CD4-positive, alpha-beta T cell treated with Interleukin-10 for 1 hour (primary cell): ENCODE measurements at regions not wholly inside any gene's neighbourhood (a gene's known extent, or its start where the extent isn't known, plus 50 kb on each side); places are given as distances from the start of the nearest gene placed in this dataset.
"Not testable (repeated sequence)": the region's sequence is repeated elsewhere in the genome, so short reads cannot be mapped to it uniquely, and the experiment has no call there.

Source experiments
- DNase-seq: peaks from one replicate; pipeline ENCODE4 v3.0.0-alpha.2; 2020

DNA sequence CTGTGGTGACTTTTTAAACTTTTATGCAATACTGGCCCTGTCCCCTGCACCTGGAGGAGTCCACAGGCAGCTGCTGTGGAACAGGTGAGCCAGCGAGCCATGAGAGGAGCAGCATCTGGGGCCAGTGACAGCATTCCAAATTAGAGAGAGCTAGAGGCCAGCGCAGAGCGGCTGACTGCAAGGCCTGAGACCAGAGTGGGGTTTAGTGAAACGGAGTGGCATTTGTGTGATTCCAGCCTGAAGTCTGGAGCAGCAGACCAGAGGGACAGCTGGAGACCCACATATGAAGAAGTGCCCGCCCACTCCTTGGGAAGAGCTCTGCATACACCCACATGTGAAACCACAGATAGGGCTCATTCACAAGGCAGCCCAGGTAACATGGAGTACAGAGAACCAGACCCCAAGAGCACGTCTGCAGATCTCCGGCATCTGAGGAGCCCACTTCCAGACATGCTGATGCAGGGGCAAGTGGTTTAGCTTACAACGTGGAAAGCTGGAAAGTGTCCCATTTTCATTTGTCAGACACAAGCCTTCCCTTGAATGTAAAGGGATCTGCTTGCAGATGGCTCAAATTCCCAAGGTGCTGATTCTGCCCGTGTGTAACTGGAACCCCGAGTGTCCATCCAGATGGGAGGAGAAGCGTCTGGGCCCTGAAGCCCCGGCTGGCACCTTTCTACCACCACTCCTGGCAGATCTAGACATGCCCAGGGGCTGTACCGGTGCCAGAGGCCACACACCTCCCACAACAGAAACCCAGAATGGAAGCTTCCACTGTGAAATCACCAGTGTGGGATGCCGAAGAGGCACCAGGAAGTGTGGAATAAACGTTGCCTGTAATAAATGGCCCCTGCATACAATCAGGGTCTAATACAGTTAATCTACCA, 256.0 kb upstream of the TCERG1L start:
- DNase-seq: no peak

GRCh38 chr10:131568866-131569265, 257.3 kb upstream of the TCERG1L start:
- DNase-seq: no peak

DNA sequence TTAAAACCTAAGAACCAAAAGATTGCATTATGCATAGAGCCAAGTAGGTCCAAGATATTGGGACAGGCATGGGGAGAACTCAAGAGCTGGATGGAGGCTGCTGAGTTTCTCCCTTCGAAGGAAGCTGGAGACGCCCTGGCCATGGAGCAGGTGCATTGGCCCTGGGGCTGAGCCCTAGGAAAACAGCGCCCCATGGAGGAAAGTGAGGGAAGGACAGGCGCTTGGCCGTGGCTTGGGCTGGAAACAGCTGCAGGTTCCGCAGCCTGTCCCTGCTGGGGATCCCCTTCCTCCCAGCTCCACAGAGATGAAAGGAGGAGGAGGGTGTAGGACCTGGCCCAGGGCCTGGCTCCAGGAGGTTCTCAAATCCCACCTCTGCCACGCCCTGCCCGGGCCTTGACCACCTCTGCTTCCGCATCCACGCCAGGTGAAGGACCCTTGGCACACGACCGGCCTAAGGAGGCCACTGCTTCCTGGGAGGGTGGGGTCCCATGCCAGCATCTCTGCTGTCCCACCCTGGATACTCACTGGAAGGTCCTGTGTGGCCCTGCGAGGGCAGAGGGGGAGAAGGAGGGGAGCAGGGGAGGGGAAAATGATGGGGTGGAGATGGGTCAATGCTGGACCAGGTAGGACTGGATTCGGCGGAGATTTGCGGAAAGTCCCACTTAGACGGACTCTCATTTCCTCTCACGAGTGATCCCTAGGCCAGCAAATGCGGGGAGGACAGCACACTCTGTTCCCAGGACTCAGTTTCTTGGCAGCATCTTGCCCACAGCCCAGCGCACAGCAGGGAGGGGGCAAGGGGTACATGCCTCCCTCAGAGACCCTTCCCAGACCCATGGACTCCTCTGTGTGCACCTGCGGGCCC, 258.6 kb upstream of the TCERG1L start:
- DNase-seq: no peak

DNA sequence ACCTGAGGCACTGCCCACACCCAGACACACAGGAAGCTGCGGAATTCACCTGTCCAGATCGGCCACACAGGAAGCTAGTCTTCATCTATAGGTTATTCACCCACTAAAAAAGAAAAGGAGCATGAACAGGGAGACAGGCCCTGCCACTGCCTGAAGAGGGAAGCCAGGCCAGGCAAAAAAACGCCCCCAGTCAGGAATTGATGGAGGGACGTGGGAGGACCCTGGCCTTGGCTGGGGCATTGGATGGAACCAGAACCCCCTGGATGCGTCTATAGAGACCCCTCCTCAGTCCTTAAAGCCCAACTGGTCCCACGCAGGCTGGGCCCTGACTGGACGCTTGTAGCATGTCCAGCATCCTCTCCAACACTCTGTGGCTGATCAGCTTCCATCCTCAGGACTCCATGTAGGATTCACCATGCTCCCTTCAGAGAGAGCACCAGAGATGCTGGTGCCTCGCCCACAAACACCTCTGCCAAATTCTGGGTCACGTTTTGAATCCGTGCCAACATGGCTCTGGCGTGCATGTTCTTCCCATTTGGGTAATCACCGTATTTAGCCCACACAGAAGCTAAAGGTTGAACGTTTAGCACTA, 259.3 kb upstream of the TCERG1L start:
- DNase-seq: no peak

GRCh38 chr10:131571346-131571745, 259.8 kb upstream of the TCERG1L start:
- no peak for DNase-seq

DNA sequence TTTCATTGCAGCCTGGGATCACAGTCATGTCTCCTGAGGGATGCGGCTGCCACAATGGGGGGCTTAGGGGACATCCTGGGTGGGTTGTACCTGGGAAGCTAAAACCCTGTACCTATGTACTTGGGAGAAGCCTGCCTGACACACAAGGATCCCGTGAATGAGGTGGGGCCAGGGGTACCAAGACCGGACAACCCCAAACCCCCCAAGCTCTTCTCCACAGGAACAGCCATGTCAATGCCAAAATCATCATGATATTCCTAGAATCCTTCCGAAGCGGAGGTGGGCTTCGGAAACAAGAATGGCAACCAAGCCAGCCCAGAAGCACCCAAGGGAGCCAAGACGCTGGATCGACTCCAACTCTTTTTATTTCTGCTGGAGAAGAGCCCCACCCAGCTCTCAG, 260.3 kb upstream of the TCERG1L start:
- no peak for DNase-seq

- DNase-seq: no peak
These were observed 261.7 kb upstream of the TCERG1L start for GRCh38 chr10:131573256-131573655.

DNA sequence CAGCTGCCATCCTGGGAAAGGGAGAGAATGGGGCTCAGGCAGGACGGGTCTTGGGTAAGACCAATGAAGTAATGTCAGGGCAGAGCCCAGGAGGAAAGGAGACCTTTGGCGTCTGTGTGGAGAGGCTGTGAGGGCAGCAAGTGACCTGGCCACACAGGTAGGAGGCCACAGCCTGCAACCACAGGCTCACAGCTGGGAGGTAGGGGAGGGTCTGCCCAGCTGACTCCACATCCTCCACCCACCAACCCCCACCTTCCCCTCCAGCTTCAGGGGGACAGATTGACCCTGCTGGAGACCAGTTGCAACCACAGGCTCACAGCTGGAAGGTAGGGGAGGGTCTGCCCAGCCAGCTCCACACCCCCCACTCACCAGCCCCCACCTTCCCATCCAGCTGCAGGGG, 262.2 kb upstream of the TCERG1L start:
- no peak for DNase-seq

GRCh38 chr10:131574363-131574706, 262.8 kb upstream of the TCERG1L start:
- no peak for DNase-seq

- no peak for DNase-seq
These were observed 263.3 kb upstream of the TCERG1L start for GRCh38 chr10:131574707-131575430.

GRCh38 chr10:131575877-131576276, 264.4 kb upstream of the TCERG1L start:
- no peak for DNase-seq

GRCh38 chr10:131576341-131577177, 265.0 kb upstream of the TCERG1L start:
- no peak for DNase-seq

- DNase-seq: no peak
These were observed 265.6 kb upstream of the TCERG1L start for GRCh38 chr10:131577178-131577555.

DNA sequence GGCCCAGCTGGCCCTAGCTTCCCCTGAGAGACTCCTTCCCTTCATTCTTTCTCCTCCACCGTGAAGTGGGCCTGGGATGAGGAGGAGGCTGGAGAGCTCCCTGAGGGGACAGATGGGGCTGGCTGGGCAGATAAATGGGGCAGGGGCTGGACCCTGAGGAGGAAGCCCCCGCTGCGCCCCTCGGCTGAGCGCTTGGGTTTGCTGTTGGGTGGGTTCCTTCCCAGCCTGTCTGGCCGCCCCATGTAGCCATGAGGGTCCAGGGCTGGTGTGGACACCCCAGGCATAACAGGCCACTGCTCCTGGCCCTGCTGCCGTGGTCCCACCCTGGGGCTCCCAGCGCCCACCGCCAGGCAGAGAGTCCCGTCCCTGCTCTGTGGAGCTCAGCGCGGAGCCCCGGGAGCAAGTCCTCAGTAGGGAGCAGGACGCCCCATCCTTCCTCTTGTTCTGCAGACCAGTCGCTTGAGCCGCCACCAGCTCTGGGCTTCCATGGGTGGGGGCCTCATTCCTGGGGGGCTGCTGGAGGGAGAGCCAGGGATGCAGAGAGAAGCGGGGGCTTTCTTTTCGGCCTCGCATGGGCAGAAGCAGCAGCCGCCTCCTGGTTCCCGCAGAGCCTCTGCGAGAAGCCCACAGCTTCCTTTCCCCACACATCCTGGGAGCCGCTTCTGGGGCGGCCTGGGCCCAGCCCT, 266.4 kb upstream of the TCERG1L start:
- DNase-seq: no peak

DNA sequence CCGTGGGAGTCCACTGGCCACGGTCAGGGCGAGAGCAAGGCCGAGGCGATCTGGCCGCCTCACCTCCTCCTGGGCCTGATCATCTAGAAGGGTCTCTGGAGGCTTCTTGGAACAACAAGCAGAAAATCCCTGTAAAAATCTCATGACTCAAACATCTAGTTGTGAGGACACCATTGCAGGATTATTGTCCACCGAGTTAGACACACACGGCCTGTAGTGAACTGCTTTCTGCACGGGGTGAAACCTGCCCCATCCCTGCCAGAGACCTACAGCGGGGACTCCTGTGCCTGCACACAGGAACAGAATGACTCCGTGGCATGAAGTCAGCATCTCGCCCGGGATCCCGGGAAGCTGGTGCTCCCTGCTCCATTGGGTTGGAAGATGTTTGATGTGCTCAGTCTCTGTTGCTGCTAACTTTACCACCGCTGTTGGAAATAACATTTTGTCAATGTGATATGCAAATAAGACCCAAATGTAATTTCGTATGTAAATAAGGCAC, 267.0 kb upstream of the TCERG1L start:
- DNase-seq: no peak

DNA sequence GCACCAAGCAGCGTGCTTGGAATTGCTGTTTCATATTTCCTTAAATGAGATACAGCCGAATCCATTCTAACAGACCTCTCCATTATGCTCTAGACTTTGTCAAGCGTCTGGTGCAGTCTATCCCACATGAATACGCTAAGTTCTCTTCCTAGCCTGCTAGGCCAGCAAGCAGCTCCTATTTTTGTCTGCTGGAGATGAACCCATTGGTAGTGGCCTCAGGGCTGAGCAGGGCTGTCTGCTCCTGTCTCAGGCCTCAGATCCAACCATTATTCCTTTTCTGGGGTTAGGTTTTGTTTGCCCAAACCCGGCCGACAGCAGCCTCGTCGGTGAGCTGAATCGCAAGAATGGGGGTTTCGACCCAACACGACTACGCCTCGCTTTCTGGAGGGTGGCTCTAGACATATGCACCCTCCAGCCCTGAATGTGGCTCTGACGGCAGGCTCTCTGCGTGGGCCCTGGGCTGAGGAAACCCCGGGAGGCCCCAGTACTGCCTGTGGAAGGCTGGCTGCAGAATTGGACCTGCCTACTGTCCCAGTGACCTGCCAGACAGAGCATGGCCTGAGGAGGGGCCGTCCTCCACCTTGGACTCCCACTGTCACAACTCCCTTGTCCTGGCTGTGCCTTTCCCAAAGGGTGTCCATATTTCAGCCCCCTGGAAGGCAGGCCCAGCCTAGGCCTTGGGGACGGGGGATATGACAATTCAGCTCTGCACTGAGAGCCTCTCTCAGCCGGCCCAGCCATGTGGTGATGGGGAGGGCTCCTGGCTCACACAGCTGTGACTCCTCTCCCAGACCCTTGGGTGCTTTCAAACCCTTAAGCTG, 267.9 kb upstream of the TCERG1L start:
- no peak for DNase-seq

GRCh38 chr10:131580076-131580652, 268.6 kb upstream of the TCERG1L start:
- DNase-seq: no peak

- DNase-seq: no peak
These were observed 269.2 kb upstream of the TCERG1L start for GRCh38 chr10:131580674-131581073.

GRCh38 chr10:131581547-131581946, 270.0 kb upstream of the TCERG1L start:
- not testable (repeated sequence) for DNase-seq

DNA sequence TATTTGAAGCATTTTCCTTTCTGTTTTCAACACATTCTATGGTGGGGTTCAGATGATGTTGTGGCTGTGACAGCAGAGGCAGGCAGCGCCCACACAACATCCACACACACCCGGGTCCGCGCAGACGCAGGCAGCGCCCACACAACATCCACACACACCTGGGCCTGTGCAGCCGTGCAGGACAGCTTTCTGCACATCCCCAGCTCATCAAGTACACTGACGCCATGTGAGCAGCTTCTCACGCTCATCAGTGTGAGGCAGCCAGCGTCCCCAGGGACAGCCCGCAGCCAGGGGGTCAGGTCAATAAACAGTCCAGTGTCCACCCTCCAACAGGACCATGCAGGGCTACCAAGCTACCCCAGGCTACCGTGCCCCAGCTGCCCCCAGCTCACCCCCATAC, 272.8 kb upstream of the TCERG1L start:
- DNase-seq: no peak
